ENCODE measurements at regions not wholly inside any gene's neighbourhood (a gene's known extent, or its start where the extent isn't known, plus 50 kb on each side); places are given as distances from the start of the nearest gene placed in this dataset.

DNA sequence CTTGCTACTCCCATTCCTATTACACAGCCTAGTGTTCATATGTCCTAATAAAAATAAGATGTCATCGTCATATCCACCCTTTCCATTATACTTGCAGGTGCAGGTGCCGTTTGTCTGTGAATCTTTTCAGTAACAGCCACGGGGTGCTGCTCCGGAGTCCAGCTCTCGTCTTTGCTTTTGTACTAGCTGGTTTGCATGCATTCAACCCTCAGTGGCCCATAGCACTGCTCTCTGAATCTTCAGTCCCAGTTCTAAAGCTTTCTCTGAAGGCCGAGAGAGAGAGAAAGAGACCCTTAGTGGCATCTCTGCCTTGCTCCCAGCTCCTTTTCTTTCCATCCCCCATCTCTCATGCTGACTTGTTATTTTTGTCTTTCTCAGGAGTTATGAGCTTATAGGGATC lies 468.5 kb downstream of the TMEM232 start:
- TF ChIP-seq, protein P1, sequence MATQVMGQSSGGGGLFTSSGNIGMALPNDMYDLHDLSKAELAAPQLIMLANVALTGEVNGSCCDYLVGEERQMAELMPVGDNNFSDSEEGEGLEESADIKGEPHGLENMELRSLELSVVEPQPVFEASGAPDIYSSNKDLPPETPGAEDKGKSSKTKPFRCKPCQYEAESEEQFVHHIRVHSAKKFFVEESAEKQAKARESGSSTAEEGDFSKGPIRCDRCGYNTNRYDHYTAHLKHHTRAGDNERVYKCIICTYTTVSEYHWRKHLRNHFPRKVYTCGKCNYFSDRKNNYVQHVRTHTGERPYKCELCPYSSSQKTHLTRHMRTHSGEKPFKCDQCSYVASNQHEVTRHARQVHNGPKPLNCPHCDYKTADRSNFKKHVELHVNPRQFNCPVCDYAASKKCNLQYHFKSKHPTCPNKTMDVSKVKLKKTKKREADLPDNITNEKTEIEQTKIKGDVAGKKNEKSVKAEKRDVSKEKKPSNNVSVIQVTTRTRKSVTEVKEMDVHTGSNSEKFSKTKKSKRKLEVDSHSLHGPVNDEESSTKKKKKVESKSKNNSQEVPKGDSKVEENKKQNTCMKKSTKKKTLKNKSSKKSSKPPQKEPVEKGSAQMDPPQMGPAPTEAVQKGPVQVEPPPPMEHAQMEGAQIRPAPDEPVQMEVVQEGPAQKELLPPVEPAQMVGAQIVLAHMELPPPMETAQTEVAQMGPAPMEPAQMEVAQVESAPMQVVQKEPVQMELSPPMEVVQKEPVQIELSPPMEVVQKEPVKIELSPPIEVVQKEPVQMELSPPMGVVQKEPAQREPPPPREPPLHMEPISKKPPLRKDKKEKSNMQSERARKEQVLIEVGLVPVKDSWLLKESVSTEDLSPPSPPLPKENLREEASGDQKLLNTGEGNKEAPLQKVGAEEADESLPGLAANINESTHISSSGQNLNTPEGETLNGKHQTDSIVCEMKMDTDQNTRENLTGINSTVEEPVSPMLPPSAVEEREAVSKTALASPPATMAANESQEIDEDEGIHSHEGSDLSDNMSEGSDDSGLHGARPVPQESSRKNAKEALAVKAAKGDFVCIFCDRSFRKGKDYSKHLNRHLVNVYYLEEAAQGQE (IDR thresholded peaks at IDR 0.05; ENCODE audit: insufficient replicate concordance, low read depth): no peak
- no peak for TF ChIP-seq GABPA (IDR thresholded peaks at IDR 0.05; ENCODE audit: low read depth)
- no peak for TF ChIP-seq CTCF (IDR thresholded peaks at IDR 0.05; ENCODE audit: insufficient read depth, low read length)
- no peak for TF ChIP-seq POLR2AphosphoS5 (IDR thresholded peaks at IDR 0.05; ENCODE audit: low read depth)
